GM12891 (cell line): ENCODE measurements at regions not wholly inside any gene's neighbourhood (a gene's known extent, or its start where the extent isn't known, plus 50 kb on each side); places are given as distances from the start of the nearest gene placed in this dataset.

ENCODE experiments used
- POLR2A ChIP-seq: IDR thresholded peaks from 2 replicates; pipeline ENCODE4 v1.6.1; 2011; ENCODE audit warnings: low read depth, low read length, control low read depth
- POLR2AphosphoS5 ChIP-seq: IDR thresholded peaks from 2 replicates; pipeline ENCODE4 v1.6.1; 2011; ENCODE audit warnings: low read depth, low read length, control low read depth

DNA sequence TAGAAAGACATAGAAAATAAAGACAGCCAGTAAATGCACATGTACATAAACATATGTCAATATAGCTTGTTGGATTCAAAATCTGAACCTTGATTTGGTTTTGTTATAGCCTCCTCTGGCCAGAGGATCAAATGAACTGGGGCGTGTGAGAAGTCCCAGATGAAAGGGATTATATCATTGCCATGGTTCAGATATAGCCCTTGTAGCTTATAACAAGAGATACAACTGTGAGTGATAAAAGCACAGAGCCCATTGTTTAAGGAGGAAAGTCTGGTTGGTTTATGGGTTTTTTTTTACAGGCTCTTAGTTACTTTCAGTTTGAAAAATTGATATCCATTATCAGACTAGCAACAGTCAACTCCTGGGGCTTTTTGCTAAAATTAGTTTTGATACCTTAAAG, 101.7 kb upstream of the GLRA2 start:
- TF ChIP-seq POLR2A (no peak), POLR2AphosphoS5 (no peak)
